ENCODE measurements at regions not wholly inside any gene's neighbourhood (a gene's known extent, or its start where the extent isn't known, plus 50 kb on each side); places are given as distances from the start of the nearest gene placed in this dataset.

DNA sequence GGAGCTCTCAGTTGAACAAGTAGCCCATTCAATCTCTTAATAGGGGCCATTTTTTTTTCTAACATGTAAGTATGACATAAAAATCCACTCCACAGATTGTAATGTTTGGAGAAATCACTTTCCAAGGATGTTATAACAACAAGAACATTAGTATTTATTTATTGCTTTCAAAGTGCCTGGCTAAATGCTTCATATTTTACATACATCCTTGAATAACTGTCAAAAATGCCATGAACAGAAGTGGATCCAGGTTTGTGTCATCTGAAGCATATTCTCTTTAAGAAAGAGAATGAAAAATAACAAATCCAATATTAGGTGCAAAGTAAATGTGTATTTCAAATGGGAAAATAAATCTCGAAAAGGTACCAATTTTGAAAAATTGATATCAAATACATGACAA lies 344.0 kb upstream of the FAT3 start:
- Mint-ChIP-seq H3K4me3 (ENCODE audit: unreplicated experiment) (no peak overlapping the region), H3K4me1 (ENCODE audit: unreplicated experiment) (no peaks in the 10 kb centered on the region), H3K9me3 (ENCODE audit: unreplicated experiment) (no peaks in the 10 kb centered on the region), H3K27me3 (ENCODE audit: unreplicated experiment) (no peaks in the 10 kb centered on the region), H3K36me3 (ENCODE audit: low read depth, unreplicated experiment) (no peaks in the 10 kb centered on the region), H3K27ac (ENCODE audit: unreplicated experiment) (no peak overlapping the region)
- TF ChIP-seq CTCF (IDR thresholded peaks at IDR 0.05; ENCODE audit: unreplicated experiment): no peak
- DNase-seq (ENCODE audit: low spot score): no peak

DNA sequence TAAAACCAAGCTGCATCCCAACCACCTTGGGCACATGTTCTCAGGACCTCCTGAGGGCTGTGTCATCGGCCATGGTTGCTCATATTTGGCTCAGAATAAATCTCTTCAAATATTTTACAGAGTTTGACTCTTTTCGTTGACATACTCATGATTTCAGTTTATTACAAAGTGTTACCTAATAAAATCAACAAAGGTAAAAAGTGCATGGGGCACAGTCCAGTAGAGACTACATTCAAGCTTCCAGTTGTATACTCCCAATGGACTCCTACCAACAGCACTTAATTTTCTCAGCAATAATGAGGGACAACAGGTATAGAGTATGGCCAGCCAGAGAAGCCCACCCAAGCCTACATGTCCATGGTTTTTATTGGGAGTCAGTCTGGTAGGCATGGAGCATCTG lies 347.9 kb upstream of the FAT3 start:
- TF ChIP-seq CTCF (IDR thresholded peaks at IDR 0.05; ENCODE audit: unreplicated experiment): no peak
- Mint-ChIP-seq H3K36me3 (ENCODE audit: low read depth, unreplicated experiment) (no peaks in the 10 kb centered on the region), H3K4me1 (ENCODE audit: unreplicated experiment) (no peaks in the 10 kb centered on the region), H3K4me3 (ENCODE audit: unreplicated experiment) (no peak overlapping the region), H3K27me3 (ENCODE audit: unreplicated experiment) (peaks cover 2% of the 10 kb centered on the region), H3K27ac (ENCODE audit: unreplicated experiment) (no peak overlapping the region), H3K9me3 (ENCODE audit: unreplicated experiment) (no peaks in the 10 kb centered on the region)
- DNase-seq (ENCODE audit: low spot score): no peak

GRCh38 chr11:91872243-91872642 lies 352.4 kb upstream of the FAT3 start:
- peaks cover 2% of the 10 kb centered on the region for H3K27me3 Mint-ChIP-seq (ENCODE audit: unreplicated experiment)
- DNase-seq (ENCODE audit: low spot score): no peak
- H3K4me3 Mint-ChIP-seq (ENCODE audit: unreplicated experiment): no peak overlapping the region
- no peak for TF ChIP-seq CTCF (IDR thresholded peaks at IDR 0.05; ENCODE audit: unreplicated experiment)
- no peaks in the 10 kb centered on the region for H3K36me3 Mint-ChIP-seq (ENCODE audit: low read depth, unreplicated experiment)
- H3K9me3 Mint-ChIP-seq (ENCODE audit: unreplicated experiment): no peaks in the 10 kb centered on the region
- no peak overlapping the region for H3K27ac Mint-ChIP-seq (ENCODE audit: unreplicated experiment)
- peaks cover 6% of the 10 kb centered on the region for H3K4me1 Mint-ChIP-seq (ENCODE audit: unreplicated experiment)

- Mint-ChIP-seq H3K27ac (ENCODE audit: unreplicated experiment) (no peak overlapping the region), H3K9me3 (ENCODE audit: unreplicated experiment) (no peaks in the 10 kb centered on the region), H3K4me1 (ENCODE audit: unreplicated experiment) (peaks cover 6% of the 10 kb centered on the region), H3K36me3 (ENCODE audit: low read depth, unreplicated experiment) (no peaks in the 10 kb centered on the region), H3K27me3 (ENCODE audit: unreplicated experiment) (peaks cover 2% of the 10 kb centered on the region), H3K4me3 (ENCODE audit: unreplicated experiment) (no peak overlapping the region)
- DNase-seq (ENCODE audit: low spot score): no peak
- no peak for TF ChIP-seq CTCF (IDR thresholded peaks at IDR 0.05; ENCODE audit: unreplicated experiment)
Measured at GRCh38 chr11:91871791-91872190, 352.8 kb upstream of the FAT3 start.

- Mint-ChIP-seq H3K9me3 (ENCODE audit: unreplicated experiment) (no peaks in the 10 kb centered on the region), H3K4me1 (ENCODE audit: unreplicated experiment) (peaks cover 6% of the 10 kb centered on the region), H3K4me3 (ENCODE audit: unreplicated experiment) (no peak overlapping the region), H3K27me3 (ENCODE audit: unreplicated experiment) (peaks cover 2% of the 10 kb centered on the region), H3K36me3 (ENCODE audit: low read depth, unreplicated experiment) (no peaks in the 10 kb centered on the region), H3K27ac (ENCODE audit: unreplicated experiment) (no peak overlapping the region)
- no peak for DNase-seq (ENCODE audit: low spot score)
- TF ChIP-seq CTCF (IDR thresholded peaks at IDR 0.05; ENCODE audit: unreplicated experiment): no peak
Measured at GRCh38 chr11:91871048-91871447, 353.6 kb upstream of the FAT3 start.
